OCI-M2 (cell line): ENCODE measurements at regions not wholly inside any gene's neighbourhood (a gene's known extent, or its start where the extent isn't known, plus 50 kb on each side); places are given as distances from the start of the nearest gene placed in this dataset.
"Not testable (repeated sequence)": the region's sequence is repeated elsewhere in the genome, so short reads cannot be mapped to it uniquely, and the experiment has no call there.

Experiments
- DNase-seq: peaks from one replicate; lab custom pipeline; 2025; ENCODE audit not compliant: unreplicated experiment; lab: John Stamatoyannopoulos, UW

DNA sequence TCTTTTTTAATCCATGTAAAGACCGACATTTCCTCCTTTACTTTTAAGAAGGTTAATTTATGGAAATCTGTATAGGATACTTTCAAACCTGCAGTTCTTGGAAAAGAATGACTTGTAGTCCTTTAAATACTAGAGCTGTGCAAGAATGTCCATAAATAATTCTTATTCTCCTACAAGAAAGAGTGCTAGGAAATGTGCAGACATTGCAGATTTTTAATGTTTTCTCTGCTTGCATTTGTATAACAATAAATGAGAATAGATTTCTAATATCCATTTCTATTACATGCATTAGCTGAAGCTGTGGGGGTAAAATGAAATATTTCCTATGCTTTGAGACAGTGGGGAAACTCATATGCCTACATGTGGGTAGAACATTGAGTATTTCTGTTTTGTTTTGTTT, 607.2 kb upstream of the NOVA1 start:
- no peak for DNase-seq

DNA sequence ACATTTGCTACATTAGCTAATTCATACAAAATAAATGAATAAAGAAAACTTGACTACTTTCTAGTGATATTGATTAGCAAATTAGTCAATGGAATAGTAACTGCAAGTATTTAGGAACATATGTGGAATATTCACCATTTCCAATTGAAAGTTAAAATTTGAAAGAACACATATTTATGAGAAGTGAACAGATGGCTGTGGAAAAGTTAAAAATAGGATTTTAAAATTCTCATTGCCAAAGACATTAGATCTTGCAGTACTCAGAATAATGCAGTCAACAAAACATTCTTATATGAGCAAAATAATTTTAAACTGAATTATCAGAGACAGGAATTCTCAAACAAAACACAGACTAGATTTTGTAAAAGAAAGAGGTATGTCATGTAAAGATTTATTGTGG, 613.9 kb upstream of the NOVA1 start:
- no peak for DNase-seq

DNA sequence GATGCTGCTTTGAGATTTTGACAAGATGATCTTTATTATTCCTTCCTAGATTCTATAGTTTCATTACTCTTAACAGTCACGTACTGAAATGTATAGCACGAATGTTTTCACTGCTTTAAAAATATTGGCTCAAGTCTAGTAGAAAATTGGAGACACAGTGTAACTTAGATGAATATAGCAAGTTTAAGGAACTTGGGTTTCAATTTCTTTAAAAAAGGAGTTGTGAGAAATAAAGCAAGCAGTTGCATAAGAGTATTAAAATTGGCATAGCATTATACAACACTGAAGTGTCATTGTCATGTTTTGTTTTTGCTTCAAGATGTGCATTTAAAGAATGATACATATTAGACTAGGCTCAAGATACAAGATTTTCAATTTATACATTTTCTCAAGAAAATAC, 624.8 kb upstream of the NOVA1 start:
- DNase-seq: no peak

DNA sequence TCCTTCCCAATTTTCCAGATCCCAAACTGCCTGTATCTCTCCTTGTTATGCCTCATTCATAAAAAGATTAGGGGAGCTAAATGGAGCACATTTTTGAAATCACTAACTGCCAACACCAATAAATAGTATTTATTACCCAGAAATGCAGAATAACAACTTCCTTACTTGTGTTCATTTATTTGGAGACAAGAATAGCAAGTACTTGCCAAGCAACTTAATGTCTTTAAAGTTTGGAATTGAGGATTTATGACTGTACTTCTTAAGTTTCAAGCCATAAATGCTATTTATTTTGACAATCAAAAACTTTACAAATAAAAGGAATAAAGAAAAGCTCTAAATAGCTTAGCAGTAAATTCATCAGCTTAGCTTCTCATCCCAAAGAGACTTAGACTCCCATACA, 626.1 kb upstream of the NOVA1 start:
- no peak for DNase-seq

DNA sequence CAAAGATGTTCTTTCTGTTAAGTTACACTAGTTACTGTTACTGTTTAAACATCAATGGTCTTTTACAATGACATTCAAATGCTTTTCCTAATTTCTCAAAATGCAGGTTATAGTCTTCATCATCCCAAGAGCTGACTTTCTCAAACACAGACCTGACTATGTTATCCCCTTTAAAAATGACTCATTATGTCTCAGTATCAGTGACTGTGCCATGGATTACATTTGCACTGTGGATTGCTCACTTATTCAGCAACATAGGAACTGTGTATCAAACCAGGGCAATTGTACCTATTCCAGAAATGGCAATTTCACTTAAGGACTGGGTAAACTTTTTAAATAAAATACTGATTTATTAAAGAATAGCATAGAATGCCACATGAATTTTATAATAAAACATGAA, 630.2 kb upstream of the NOVA1 start:
- no peak for DNase-seq

DNA sequence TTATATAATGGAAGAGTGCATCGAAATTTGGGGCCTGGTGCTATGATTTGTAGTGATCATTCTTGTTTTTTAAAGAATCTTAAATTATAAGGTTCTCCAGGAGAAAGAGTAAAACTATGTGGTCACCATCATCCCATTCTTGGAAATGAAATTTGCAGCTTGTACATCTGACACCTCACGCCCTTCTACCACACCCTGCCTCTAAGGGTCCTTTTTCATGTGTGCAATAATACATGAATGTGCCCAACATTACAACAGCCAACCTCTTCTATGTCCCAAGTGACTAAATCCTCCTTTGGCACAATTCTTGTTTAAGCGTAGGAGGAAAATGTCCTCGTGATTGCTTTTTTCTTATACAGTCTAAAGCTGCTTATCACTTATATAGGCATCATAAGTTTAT, 636.5 kb upstream of the NOVA1 start:
- DNase-seq: no peak

DNA sequence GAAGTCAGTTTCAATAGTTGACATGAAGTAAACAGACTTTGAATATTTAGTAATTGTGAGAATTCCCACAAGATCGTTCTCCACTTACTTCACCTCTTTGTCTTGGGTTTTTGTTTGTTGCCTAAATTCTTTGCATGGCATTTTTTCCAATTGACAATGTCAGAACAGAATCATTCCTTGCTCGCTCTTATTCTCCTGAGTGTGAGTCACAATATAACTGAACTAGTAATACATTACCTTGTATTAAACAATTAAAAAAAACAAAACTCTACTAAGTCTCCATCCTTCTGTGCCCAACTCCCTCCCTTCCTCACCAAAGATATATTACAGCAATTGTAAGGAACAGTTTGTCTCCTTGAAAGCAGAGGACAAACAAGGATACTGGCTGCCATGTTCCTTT, 638.8 kb upstream of the NOVA1 start:
- no peak for DNase-seq

DNA sequence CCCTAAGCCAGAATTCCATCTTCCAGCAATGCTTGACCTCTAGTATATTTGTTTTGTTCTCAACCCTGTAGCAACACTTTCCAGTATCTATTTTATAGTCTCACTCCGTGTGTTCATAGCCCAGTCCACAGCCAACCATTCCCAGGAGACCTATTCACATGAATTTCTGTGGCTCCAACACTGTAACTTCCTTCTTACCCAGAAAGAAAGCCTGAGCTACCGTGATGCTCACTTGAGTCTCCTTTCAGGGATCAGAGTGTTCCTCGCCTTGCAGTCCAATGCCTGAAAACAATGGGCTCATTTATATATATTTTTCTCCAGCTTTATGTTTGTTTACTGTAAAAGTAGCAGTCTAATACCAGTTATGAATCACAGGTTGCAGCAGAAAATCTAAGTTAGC, 645.0 kb upstream of the NOVA1 start:
- no peak for DNase-seq

DNA sequence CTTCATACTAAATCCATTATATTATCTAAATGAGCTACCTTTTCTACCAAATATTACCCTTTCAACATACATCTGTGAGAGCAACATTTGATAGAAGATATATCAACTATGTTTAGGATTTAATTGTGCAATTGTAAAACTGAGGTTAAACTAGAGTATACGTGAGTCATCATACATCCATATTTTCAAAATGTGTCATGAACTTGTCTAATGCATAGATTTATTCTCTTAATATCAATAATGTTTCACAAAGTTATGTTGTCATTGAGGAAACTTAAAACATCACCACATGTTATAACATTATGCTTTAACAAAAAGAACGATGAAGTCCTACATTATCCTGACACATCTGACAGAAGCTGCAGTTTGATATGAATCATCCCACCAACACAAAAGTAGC, 645.5 kb upstream of the NOVA1 start:
- no peak for DNase-seq

DNA sequence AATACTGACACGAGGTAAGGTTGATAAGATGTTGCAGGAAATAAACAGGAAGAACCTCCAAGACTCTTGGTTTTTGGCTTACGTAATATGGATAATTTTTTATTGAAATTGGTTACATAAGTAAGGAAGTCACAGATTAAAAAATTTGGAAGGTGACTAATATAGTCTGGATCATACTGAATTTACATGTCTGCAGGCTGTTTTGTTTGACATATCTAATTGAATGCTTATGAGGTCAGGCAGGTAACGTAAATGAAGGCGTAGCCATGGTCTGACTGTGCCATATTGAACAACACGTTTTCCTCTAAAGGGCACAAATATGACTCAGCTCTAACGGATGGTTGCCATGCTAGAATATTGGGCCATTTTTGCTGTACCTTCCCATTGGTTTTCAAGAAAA, 648.1 kb upstream of the NOVA1 start:
- no peak for DNase-seq

DNA sequence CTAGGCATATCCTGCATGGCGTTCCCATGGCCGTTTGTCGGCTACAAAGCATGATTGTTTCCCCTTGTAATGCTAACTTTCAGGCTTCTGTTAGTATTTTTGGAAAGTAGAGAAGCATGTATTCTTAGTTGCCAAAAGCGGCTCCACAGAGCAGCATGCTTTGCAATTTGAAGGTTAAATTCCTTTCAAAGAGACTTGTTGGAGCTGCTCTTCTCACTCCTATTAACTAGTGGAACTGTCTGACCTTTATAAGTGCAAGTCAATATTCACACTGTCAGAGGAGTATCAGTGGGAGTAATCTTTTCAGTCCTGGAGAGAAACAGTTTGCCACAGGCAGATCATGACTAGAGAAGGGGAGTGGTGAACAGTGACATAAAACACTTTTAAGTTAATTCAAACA, 656.1 kb upstream of the NOVA1 start:
- DNase-seq: no peak

DNA sequence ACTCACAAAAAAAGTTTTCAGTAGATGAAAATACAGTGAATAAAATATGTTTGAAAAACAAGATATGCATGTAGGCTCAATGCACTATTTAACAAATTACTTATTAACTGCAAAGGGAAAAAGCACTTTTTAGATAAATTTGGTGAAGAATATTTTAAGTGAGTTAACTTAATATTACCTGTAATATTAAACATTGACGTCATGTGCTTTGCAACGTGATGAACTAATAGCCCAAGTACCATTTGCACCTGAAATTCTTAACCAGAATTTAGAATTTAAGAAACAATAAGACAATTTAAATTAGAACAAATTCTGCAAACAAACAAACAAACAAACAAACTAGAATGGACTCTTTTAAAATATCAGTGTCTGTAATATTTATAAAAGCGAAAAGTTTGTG, 659.0 kb upstream of the NOVA1 start:
- no peak for DNase-seq

DNA sequence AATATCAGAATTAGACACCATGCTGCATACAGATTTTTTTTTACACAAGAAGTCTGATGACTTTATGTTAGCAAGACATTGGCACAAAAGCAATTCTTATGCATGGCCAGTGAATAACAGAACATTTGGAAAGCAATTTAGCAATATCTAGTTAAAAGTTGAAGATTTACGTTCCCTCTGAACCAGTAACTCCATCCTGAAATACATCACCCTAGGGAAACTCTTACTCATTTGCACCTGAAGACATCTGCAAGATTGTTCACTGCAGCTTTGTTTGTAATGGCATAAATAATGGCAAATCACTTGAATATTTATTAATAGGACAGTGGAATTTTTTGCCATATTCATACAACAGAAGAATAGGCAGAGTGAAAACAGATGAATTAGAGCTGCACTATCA, 670.0 kb upstream of the NOVA1 start:
- no peak for DNase-seq

DNA sequence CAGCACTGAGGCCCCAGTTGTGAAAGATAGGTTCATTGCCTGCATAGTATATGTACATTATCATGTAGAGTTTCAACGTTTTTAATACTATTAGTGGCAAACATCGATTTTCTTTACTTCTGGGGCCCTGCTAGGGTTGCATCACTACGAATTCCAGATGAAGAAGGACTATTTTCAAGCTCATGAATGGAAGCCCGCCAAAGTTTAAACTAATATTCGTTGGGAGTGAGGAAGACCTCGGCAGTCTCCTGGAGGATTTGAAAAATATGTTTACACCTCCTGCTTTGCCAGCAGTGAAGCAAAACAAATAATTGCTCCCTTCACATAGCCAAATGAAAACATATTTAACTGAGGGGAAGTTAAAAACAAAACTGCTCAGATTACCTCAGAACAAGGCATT, 672.9 kb upstream of the NOVA1 start:
- no peak for DNase-seq

DNA sequence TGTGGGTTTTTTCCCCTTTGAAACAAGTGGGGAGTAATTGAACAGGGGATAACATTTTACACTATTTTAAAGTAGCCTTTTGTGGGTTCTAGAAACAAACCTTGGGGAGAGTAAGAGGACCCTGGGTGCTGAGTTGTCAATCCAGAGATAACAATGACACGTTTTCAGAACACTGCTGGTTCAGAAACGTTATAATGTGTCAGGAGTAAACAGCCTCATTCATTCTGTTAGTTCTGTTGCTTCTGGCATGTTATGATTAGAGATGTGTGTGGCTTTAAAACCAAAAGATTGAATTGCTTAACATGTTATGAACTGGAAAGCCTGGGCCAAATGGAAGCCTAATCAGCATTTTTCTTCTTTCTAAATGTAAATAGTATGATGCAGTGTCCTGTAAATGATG, 680.5 kb upstream of the NOVA1 start:
- no peak for DNase-seq

DNA sequence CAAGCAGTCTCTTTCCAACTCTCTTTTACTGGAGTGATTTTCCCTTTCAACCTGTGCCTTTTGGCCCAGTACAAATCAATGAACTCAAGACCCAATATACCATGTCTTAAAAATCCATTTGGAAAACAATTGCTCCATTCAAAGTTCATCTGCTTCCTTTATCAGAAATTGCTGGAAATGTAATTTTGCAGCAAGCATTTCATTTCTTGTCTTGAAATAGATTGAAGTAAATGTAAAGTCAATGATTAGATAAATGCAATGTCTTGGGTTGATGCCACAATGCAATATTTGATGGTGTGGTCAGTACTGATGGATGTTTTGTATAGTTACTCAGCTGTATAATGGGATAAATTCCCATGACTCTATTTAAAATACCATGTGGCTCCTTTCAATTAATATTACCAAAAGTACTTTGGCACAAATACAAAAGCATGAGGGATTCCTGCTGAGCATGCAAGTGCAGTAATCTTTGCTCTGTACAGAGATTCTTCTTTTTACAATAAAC, 707.7 kb upstream of the NOVA1 start:
- no peak for DNase-seq

DNA sequence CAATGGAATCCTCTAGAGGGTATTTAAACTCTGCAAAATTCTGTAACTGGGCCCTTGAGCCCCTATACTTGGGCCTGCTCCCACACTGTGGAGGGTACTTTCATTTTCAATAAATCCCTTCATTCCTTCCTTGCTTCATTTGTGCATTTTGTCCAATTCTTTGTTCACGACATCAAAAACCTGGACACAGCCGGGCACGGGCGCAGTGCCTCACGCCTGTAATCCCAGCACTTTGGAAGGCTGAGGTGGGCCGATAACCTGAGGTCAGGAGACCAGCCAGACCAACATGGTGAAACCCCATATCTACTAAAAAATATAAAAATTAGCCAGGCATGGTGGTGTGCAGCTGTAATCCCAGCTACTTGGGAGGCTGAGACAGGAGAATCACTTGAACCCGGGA, 714.9 kb upstream of the NOVA1 start:
- DNase-seq: not testable (repeated sequence)

DNA sequence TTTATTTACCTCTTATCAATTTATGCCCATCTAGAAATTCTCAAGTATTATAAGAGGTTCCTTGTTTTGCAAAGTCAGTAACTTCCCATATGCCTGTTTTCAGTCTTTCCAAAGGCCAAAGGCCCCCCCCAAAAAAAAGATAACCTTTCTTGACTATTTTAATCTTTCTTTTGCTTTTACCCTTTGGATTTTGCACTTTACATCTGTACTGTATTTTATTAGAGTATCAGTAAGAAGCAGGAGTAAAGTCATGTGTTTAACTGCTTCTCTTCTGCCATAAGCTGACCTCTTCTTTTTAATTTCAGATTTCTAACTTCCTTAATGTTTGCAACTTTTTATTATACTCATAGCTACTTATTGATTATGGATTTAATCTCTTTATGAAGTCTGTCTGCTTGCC, 716.4 kb upstream of the NOVA1 start:
- DNase-seq: no peak

DNA sequence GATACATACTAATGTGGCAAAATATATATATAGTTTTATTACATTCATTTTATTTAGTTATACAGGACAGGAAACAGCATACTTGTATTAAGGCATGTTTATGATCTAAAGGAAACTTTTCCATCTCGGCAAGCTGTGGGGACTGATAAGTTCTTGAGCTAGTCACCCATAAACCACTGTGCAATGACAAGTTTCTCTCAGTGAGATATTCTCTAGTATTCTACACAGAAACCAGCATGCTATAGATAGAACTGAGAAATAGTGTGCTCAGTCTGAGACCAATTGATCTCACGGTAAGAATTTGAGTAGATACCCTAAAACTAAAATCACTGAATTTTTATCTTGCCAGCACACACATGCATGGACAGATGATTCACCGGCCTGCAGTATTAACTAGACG, 717.6 kb upstream of the NOVA1 start:
- DNase-seq: peak; percentile 72

DNA sequence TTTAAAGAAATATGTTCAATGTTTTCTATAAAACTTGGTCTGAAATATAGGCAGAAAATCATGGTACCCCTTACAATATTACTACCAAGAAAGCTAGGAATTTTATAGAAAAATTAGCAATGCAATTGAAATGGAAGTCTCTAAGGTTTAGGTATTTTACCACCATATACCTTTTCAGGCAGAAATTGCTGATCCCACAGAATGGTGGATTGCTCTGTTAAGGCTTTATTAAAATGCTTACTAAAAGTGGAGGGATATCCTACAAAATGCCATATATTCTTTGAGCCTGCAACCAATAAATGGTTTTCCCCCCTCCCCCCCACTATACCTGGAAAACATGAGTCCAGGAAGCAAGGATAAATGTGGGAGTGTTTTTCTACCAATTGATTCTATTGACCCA, 718.1 kb upstream of the NOVA1 start:
- DNase-seq: no peak

DNA sequence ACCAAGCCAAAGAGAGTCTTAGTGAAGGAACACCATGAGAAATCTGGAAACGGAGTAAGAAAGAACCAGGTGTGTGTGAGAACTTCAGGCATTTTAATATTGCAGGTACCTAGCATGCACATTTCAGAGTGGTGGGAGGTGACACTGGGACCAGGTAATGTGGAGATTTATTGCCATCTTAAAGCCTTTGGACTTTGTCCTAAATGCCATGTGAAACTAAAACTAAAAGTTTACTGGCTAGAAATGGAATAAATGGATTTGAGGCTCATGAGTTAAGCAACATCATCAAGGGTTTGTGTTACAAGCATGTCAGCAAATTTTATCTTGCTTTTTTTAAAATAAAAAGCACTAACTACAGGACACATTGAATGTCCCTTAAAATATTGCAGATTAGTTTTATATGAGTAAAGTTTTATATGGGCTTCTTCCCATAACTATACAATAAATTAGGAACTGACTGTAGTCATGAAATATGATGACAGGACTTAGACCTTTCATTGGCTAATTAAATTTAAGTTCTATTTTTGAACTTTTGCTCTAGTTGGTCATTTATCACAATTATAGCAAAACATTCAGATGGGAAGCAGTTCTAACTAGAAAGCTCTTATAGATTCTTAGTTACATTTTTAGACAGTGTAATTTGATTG, 721.1 kb upstream of the NOVA1 start:
- no peak for DNase-seq

DNA sequence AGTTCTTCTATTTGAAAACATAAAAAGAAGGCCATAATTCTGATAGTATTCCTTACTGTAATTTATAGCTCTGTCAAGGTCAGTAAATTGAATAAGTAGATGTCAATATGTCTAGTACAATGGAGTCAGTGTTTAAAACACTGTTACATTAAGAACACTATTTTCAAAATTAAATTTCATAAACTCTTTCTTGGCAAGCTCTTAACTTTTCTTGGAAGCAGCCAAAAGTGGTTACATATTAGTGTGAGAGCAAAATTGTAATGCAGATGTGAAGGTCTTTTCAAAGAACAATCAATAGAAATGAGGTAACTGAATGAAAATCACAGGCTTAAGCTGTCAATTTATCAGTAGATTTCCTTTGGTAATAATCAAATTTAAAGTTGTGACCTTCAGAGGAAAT, 722.4 kb upstream of the NOVA1 start:
- no peak for DNase-seq

DNA sequence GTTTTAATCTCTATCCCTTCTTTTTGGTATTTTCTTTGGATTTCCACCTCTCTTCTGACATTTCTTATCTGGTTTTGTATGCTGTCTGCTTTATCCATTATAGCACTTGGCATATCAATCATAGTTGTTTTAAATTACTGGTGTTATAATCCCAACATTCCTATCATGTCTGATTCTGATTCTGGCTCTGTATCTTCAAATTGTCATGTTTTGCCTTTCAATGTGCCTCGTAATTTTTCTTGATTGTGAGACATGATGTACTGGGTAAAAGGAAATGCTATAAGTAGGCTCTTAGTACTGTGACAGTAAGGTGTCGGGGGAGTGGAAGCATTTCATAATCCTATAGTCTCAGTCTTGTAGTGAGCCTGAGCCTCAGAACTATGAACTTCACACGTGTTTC, 729.3 kb upstream of the NOVA1 start:
- no peak for DNase-seq

DNA sequence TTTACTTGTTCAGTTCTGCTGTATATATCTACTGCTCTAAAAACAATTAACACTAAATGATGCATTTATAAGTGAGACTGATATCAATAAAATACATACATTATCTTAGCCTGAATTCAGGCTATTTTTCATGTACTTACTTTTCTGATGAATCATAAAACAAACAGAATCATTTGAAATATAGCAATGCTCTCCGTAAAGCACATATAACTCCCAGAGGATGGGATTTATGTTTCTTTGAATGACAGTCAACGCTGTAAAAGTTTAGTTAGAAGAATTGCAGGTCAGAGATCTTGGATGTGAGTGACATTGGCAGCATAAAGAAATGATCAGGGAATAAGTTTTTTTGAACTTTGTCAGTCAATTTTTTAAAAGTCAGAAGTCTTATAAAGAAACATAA, 740.2 kb upstream of the NOVA1 start:
- DNase-seq: no peak
